ENCODE measurements at regions not wholly inside any gene's neighbourhood (a gene's known extent, or its start where the extent isn't known, plus 50 kb on each side); places are given as distances from the start of the nearest gene placed in this dataset.
"Not testable (repeated sequence)": the region's sequence is repeated elsewhere in the genome, so short reads cannot be mapped to it uniquely, and the experiment has no call there.

DNA sequence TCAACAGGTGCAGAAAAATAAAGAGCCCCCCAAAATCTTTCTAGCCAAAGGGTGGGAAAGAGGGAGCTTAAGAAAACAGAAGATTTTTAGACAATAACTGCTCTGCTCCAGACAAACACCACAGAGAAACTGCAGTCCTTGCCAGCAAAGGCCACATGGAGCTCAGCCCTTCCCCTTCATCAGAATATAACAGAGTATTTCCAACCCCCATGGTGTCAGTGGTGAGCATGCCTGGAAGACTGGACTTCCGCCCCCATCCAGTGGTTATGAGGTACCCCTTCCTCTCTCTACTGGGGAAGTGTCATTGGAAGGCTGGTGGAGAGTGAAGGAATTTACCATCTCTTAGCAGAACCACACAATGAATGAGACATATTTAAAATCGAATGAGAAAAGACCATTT, 1007.3 kb upstream of the CELF2 start:
- DNase-seq, result no peak

GRCh38 chr10:10014846-10015245, 1002.8 kb upstream of the CELF2 start:
- DNase-seq, result no peak

- no peak for DNase-seq
These were observed 1000.0 kb upstream of the CELF2 start for GRCh38 chr10:10017716-10018115.

- no peak for DNase-seq
These were observed 996.7 kb upstream of the CELF2 start for GRCh38 chr10:10020945-10021344.

GRCh38 chr10:10032991-10033390, 984.7 kb upstream of the CELF2 start:
- DNase-seq, result no peak

- DNase-seq, result no peak
These were observed 979.3 kb upstream of the CELF2 start for GRCh38 chr10:10038348-10038747.

DNA sequence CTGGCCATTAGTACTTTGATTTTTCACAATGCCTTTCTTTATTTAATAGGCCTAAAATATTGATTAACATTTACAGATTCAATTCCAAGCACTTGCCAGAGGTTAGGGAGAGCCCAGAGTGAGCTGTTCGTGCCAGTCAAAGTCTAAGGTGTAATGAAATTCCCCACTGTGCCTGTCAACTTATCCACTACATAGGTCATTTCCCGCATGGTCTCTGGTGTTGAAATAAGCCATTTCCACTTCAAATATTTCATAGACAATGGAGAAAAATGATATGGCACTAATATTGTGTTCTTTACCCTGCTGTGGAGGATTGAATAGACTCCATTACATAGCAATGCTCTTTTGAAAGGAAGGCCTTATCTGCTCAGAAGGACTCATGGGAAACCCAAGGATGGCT, 978.1 kb upstream of the CELF2 start:
- DNase-seq, result no peak

- no peak for DNase-seq
These were observed 974.6 kb upstream of the CELF2 start for GRCh38 chr10:10043083-10043482.

DNA sequence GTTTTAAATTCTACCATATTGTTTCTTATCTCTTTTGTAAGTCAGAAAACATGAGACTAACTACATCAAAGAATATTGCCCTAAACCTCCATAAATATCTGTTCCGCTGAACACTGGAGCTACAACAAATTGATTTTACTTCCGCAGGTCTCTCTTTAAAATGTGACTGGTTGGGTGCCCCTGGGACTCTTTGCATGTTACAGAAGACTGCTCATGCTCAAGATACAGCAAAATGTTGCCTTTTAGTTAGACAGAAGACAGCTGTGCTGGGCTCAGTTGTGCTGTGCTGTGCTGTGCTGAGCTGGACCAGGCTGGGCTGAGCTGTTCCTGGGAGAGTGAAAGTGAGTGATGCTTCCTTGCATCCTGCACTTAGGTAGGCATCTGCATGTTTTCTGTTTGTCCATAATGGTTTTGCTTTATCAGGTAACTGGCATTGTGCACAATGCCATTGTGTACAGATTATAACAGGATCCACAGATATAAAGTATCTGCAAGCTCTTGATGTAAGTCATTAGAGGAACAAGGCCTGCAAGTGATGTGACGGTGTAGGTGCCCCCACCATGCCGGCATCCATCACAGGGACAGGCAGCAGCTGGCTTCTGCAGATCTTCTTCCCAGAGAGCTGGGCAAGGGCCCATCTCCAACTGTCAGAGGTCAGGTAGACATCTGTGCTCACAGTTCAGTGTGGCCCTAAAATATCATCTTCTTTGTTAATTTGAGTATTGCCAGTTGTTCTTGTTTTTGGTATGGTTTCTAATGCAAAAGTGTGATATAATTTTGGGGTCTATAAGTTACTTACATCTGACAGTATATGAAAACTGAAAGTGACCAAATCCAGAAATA, 972.5 kb upstream of the CELF2 start:
- no peak for DNase-seq

DNA sequence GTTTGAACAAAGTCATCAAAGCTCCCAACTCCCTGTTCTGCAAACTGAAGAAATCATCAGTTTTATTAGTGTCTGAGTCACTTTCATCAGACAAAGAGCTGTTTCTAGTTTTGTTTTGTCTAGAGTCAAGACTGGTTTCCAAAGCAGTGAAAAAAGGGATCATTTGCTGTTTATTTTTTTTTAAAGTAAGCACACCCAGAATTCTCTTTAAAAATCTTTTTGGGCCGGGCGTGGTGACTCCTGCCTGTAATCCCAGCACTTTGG, 972.0 kb upstream of the CELF2 start:
- no peak for DNase-seq

GRCh38 chr10:10047426-10047825, 970.2 kb upstream of the CELF2 start:
- DNase-seq, result no peak

GRCh38 chr10:10053051-10053450, 964.6 kb upstream of the CELF2 start:
- DNase-seq, result no peak

GRCh38 chr10:10054466-10054865, 963.2 kb upstream of the CELF2 start:
- no peak for DNase-seq

DNA sequence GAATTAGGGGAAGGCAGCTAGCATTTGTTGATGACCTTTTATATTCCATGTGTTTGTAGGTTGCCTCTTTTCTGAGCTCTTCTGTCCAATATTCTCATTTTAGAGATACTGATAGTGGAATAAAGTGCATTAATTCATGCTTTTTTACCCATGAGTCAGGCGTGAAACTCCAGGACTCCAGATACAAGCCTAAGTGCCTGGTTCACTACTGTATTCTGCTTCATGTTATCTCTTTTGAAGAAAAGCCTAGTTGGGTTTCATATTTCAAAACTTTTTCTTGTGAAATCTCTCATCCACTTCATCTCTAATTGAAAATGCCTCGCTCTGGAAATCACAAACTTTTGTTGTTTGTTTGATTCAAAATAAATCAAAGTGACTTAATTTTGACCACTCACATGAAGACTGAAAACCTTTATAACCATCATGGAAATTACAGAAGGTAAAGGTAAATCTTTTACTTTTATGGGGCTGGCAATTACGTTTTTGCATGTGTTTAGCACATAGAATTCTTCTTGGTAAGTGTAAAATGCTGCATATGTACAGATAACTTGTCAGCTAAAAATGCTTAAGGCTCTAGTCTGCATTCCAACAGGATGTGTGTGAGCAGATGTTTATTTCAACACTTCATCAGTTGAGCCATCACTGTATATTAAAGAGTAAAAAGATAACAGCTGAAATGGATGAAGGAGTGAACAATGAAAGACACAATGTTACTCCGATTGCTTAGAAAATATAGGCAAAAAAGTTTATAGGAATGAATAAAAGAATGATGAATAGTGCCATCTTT, 961.8 kb upstream of the CELF2 start:
- DNase-seq, result no peak

GRCh38 chr10:10056961-10057360, 960.7 kb upstream of the CELF2 start:
- no peak for DNase-seq

DNA sequence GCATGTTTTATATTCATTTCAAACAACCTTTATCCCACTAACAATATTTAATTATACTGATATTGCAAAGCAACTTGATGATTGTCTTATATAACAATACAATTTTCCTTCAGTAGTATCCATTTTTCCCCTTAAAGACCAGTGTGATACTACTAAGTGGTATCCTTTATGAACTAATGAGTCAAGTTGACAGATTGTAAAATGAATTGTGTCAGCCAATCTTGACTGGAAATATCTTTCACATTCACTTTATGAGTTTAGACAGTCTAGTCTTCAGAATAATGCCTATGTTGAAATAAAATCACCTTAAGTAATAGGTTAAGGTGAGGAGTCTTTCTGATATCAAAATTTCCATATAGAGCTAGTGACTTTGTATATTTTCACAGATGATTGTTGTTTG, 950.0 kb upstream of the CELF2 start:
- DNase-seq, result no peak

GRCh38 chr10:10074847-10075246, 942.8 kb upstream of the CELF2 start:
- not testable (repeated sequence) for DNase-seq

GRCh38 chr10:10078446-10078845, 939.2 kb upstream of the CELF2 start:
- DNase-seq, result no peak

GRCh38 chr10:10092581-10092980, 925.1 kb upstream of the CELF2 start:
- DNase-seq, result no peak

DNA sequence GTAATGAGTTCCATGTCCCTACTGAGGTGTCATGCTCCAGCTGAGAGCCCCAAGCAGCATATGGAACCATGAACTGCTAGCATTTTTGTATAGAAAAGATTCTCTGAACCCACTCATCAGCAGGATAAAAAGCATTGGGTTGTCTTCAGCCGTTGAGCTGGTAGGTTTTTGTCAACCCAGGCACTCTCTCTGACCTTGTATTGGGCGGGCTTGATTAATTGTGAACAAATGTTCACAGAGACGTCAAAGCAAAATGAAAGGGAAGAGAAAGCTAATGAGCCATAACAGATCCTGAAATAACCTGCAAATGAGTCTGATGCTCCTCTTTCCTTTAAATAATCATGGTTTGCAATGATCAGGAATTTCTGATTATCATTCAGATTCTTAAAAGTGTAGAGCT, 924.7 kb upstream of the CELF2 start:
- no peak for DNase-seq

GRCh38 chr10:10094691-10095090, 923.0 kb upstream of the CELF2 start:
- no peak for DNase-seq

DNA sequence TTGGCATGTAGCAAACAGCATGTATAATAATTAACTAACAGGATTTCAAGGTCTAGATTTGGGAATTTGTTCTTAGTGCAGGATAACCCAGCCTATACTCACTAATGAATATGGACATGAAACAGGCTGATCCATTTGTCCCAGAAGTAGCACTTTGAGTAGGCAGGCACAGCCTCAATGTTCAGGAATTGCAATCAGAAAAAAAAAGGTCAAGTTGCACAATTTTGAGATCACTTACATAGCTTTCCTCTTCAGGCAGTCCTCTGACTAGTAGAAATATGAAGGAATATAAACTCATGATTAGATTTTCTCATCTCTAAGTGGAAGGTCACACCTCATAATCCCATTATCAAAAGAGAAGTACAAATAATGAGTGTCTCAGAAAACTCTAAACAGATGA, 921.4 kb upstream of the CELF2 start:
- DNase-seq, result no peak

- no peak for DNase-seq
These were observed 920.8 kb upstream of the CELF2 start for GRCh38 chr10:10096898-10097297.

DNA sequence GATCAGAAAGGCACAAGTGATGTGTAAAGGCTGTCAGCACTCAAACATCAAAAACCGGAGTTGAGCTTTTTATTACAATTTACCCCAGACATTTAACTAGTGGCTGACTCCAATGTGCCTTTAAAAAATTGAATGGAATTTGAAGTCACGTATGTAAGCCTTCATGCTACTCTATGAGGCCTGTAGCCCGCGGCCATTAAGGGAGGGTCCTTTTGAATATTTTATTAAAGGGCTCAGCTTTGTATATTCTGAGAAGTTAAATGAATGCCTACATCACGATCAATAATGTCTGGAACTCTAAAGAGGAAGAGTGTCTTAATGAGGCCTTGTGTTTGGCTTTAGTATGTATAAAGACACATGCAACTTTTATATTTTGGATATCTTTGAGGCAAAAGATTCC, 916.6 kb upstream of the CELF2 start:
- DNase-seq, result no peak

All from T-helper 1 cell (primary cell).